Uterus (tissue), 2 donors: ENCODE measurements at regions not wholly inside any gene's neighbourhood (a gene's known extent, or its start where the extent isn't known, plus 50 kb on each side); places are given as distances from the start of the nearest gene placed in this dataset.
"Not testable (repeated sequence)": the region's sequence is repeated elsewhere in the genome, so short reads cannot be mapped to it uniquely, and the experiment has no call there.

Experiments
- CTCF ChIP-seq, 4 experiments: fragments of 200-600 bp in 2 of 4; fragments of 450-650 bp in 2 of 4; sonication (generic) in 2 of 4; IDR thresholded peaks; one replicate each; pipeline ENCODE4 v1.5.1; 2016 to 2019; ENCODE audit warnings: antibody characterized with exemption in 4 of 4, mild to moderate bottlenecking in 2 of 4, moderate library complexity in 1 of 4
- POLR2A ChIP-seq, 2 donors: fragments of 450-650 bp; IDR thresholded peaks; one replicate each; pipeline ENCODE4 v1.6.1; 2016; ENCODE audit warnings: antibody characterized with exemption in 2 of 2, mild to moderate bottlenecking in 1 of 2, moderate library complexity in 1 of 2

GRCh38 chr2:192384191-192384590, 189.5 kb upstream of the TMEFF2 start:
- not testable (repeated sequence) for TF ChIP-seq CTCF, POLR2A (IDR thresholded peaks at IDR 0.05)
